Esophagus (tissue), 2 donors: ENCODE measurements at regions not wholly inside any gene's neighbourhood (a gene's known extent, or its start where the extent isn't known, plus 50 kb on each side); places are given as distances from the start of the nearest gene placed in this dataset.

Source experiments
- H3K27ac ChIP-seq, 2 donors: one replicate each; pipeline ENCODE4 v1.5.1; 2013; ENCODE audit warnings: low read depth in 2 of 2, mild to moderate bottlenecking in 2 of 2, inconsistent platforms in 1 of 2, low read length in 1 of 2, moderate library complexity in 1 of 2
- H3K27me3 ChIP-seq, 2 donors: one replicate each; pipeline ENCODE4 v1.6.1; 2013; ENCODE audit warnings: low read length in 2 of 2, control low read depth in 1 of 2, mild to moderate bottlenecking in 1 of 2; ENCODE audit not compliant: insufficient read depth in 2 of 2, control insufficient read depth in 1 of 2
- H3K36me3 ChIP-seq, 2 donors: one replicate each; pipeline ENCODE4 v1.6.1; 2013; ENCODE audit warnings: low read length in 1 of 2; ENCODE audit not compliant: control insufficient read depth in 2 of 2, insufficient read depth in 2 of 2
- H3K4me1 ChIP-seq, 2 donors: one replicate each; pipeline ENCODE4 v1.6.1; 2013; ENCODE audit warnings: low read length in 1 of 2; ENCODE audit not compliant: control insufficient read depth in 2 of 2, insufficient read depth in 2 of 2
- H3K4me3 ChIP-seq, 2 donors: one replicate each; pipeline ENCODE4 v1.5.1; 2013; ENCODE audit warnings: low read length in 2 of 2, mild to moderate bottlenecking in 2 of 2, low read depth in 1 of 2, moderate library complexity in 1 of 2
- H3K9me3 ChIP-seq, 2 donors: one replicate each; pipeline ENCODE4 v1.6.1; 2013; ENCODE audit warnings: mild to moderate bottlenecking in 2 of 2, low read depth in 1 of 2, low read length in 1 of 2, moderate library complexity in 1 of 2; ENCODE audit not compliant: control insufficient read depth in 2 of 2, insufficient read depth in 1 of 2
- WGBS, 2 donors: extraction: QIAGEN DNeasy Blood & Tissue Kit; methylation state at CpG; one replicate each; pipeline ENCODE4 v1.1.7; 2013; 5-methylcytosine and 5-hydroxymethylcytosine counted together
- donor health status: healthy with polysubstance abuse.
- donor health status: Bipolar disorder and iron deficiency.

DNA sequence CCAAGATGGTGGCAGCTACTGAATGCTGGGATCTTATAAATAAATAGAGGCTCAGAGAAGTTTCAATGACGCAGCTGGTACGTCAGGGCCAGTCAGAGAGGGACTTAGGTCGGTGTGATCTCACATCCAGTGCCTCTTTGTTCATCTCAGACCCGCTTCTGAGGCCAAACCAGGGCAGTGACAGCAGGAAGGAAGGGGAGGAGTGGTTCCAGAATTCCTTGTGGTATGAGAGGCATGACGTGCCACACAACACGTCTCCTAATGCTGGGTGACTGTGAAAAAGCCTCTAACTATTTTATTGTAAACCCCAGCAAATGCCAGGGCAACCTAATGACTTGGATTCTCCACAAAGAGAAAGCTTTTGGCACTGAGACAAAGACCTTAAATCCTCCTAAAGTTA, 423.3 kb downstream of the LPIN1 start:
- no peaks in the 10 kb centered on the region for H3K9me3 ChIP-seq
- H3K36me3 ChIP-seq = no peaks in the 10 kb centered on the region
- H3K4me3 ChIP-seq = no peak overlapping the region
- peaks cover 0 to 2% of the 10 kb centered on the region in 2 donors for H3K4me1 ChIP-seq
- no peaks in the 10 kb centered on the region for H3K27me3 ChIP-seq
- peak overlapping the region; percentile 5 to 35 for H3K27ac ChIP-seq
- WGBS, 2 donors = 27 to 41% methylated on average over 6 of the region's 6 CpGs

DNA sequence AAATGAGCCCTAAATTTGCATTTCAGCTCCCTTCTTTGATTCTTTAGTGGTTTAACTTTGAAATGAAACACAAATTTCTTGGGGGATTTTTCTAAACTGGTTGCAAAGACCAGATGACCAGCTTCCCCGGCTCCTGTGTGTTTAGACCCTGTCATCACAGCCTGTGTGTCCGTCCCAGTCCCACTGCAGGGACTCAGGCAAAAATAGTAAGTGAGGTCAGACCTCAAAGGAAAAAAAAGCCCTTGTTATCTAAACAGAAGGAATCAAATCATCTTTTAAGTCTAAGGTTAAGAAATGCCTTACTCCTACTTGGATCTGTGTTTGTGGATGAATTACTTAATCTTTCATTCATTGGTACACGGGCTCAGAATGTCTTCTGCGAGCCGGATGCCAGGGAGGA, 423.7 kb downstream of the LPIN1 start:
- H3K27ac ChIP-seq = peak overlapping the region; percentile 35 to 49

DNA sequence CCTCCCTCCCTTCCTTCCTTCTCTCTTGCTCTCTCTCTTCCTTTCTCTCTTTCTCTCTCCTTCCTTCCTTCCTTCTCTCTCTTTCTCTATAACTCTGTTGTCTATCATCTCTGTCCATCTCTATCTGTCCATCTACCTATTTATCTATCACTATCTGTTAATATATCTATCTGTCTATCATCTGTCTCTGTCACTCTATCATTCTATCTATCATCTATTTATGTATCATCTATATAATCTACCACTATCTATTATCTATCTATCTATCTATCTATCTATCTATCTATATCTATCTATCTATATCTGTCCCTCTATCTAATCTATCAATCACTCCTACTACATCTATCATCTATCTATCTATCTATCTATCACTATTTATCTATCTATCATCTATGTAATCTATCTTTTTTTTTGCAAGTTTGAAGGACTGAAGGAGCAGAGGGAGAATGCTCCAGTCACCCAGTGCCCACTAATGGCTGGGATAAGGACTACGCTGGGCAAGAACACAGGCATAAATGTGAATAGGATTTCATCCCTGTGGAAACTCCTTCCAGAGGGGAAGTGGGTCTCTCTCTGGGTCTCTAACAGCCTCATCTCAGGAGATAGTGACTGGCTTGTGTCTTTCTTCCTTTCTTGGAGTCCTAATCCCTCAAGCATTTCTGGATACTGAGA, 427.0 kb downstream of the LPIN1 start:
- WGBS, 2 donors = 91 to 97% methylated on average over 1 of the region's 1 CpG
- Histone ChIP-seq H3K27me3 (no peaks in the 10 kb centered on the region), H3K4me3 (no peak overlapping the region), H3K27ac (no peak overlapping the region), H3K9me3 (no peaks in the 10 kb centered on the region), H3K4me1 (peaks cover under 1 to 5% of the 10 kb centered on the region in 2 donors), H3K36me3 (no peaks in the 10 kb centered on the region)

More for the DNA sequence above, 423.7 kb downstream of the LPIN1 start:
- Histone ChIP-seq H3K9me3 (no peaks in the 10 kb centered on the region), H3K4me1 (peaks cover 0 to 2% of the 10 kb centered on the region in 2 donors), H3K27me3 (no peaks in the 10 kb centered on the region), H3K4me3 (no peak overlapping the region), H3K36me3 (no peaks in the 10 kb centered on the region)
- WGBS, 2 donors = 33 to 34% methylated on average over 5 of the region's 5 CpGs

DNA sequence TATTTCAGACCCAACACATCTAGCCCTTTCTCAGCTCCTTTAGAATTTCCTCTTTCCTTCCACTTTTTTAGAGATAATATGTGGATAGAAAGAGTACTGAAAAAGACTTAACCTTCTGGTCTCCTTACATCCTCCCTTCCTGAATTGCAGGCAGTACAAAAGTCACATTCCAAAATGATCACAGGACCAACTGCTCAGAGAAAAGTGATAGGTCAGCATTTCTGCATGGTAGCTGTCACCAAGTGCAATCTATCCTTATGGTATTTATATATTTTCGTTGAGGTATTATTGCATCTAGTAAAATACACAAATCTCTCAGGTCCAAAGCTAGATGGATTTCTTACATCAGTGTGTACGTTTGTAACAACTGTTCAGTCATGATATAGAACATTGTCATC, 427.5 kb downstream of the LPIN1 start:
- H3K27ac ChIP-seq = no peak overlapping the region
- H3K36me3 ChIP-seq = no peaks in the 10 kb centered on the region
- WGBS, 2 donors = 85 to 86% methylated on average over 2 of the region's 2 CpGs
- H3K27me3 ChIP-seq = no peaks in the 10 kb centered on the region
- H3K4me1 ChIP-seq = peaks cover 0 to 5% of the 10 kb centered on the region in 2 donors
- no peak overlapping the region for H3K4me3 ChIP-seq
- no peaks in the 10 kb centered on the region for H3K9me3 ChIP-seq

DNA sequence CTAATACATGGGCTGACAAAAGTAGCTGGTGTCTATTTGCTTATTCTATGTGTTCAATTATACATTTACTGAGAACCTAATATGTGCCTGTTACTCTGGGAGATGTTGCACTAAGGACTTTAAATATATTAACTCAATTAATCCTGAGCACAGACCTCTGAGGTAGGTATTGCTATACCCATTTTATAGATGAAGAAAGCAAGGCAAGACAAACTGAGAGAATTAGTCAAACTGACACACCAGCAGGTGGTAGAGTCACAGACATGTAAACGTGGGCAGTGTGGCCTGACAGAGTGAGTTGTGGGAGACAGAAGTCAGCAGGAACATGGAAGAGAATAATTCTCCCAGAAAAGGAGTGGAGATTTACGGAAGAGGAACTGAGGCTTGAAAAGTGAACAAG, 428.9 kb downstream of the LPIN1 start:
- WGBS, 2 donors = 86 to 92% methylated on average over 2 of the region's 2 CpGs
- Histone ChIP-seq H3K36me3 (no peaks in the 10 kb centered on the region), H3K4me3 (no peak overlapping the region), H3K27ac (no peak overlapping the region), H3K4me1 (peaks cover 0 to 5% of the 10 kb centered on the region in 2 donors), H3K9me3 (no peaks in the 10 kb centered on the region), H3K27me3 (no peaks in the 10 kb centered on the region)

DNA sequence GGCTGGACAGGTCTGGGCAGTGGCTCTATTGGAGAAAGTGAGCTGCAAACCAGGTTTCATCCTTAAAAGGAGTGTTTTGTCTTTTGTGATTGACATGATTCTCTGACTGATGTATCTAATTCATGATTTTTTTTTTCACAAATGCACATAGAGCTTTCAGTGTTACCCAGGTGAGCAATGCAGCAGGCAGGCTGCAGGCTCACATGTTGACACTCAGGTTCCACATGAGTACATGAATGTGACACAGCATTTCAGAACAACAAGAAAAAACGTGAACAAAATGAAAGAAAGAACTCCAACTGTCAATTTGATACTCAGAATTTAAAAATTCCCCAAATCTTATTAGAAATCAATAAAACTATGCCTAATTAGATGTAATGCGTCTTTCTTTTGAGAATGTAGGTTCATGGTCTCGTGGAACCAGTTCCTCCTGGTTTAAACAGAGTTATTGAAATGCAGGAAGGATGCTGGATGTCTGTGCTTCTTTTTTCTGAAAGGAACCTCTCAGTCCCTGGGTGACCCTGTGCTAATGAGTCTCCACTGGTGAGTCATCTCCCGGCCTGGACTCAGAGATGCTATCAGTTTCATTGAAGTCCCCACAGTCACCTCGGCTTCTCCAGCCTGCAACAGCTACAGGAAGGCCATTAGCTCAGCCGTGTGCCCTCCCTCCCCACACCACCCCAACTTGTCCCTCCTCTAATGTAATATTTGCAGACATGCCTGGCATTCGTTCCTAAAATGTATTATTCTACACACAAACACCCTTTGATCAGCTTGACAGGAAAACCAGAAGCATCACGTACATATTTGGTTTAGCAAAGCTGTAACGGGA, 430.4 kb downstream of the LPIN1 start:
- H3K9me3 ChIP-seq = no peaks in the 10 kb centered on the region
- WGBS, 2 donors = 17 to 23% methylated on average over 9 of the region's 9 CpGs
- no peaks in the 10 kb centered on the region for H3K27me3 ChIP-seq
- no peak overlapping the region for H3K4me3 ChIP-seq
- peaks cover 0 to 5% of the 10 kb centered on the region in 2 donors for H3K4me1 ChIP-seq
- H3K36me3 ChIP-seq = no peaks in the 10 kb centered on the region
- H3K27ac ChIP-seq = no peak overlapping the region

DNA sequence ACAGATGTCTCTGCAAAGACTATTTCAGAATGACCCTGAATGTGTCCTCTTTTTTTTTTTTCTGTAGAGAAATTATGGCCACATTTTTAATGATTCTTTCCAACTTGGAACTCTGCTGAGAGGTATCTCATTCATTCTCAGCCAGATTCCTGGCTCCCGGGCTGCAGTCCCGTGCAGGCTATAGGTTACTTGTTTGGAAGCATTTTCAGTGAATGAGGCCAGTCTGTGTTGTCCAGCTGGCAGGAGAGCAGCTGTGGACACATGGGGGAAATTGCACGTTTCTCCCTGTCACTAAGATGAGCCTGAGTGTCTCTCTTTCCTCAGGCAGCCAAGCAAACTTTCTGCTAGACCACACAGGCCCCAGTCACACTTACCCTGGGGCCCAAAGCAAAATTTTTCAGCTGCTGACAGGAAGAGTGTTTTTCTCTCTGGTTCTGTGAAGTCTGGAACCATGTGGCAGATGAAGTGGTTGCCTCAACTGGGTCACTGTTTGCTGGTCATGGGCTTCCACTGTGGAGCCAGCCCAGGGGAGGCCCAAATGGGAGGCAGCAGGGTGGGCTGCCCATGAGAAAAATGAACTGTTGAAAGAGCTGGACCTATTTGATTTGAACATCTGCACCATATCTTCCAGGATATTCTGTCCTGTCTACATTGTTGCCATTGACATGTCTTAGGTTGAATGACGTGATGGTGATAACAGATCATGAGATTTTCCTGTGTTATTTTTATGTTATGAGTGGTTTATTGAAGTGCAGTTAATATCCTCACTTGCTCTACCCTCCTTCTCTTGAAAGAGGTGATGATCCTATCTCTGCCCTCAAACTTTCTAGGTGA, 431.2 kb downstream of the LPIN1 start:
- WGBS, 2 donors = 34 to 44% methylated on average over 4 of the region's 4 CpGs
- no peak overlapping the region for H3K4me3 ChIP-seq
- no peaks in the 10 kb centered on the region for H3K9me3 ChIP-seq
- H3K36me3 ChIP-seq = no peaks in the 10 kb centered on the region
- peaks cover 0 to 5% of the 10 kb centered on the region in 2 donors for H3K4me1 ChIP-seq
- peak overlapping the region in 1 of 2 donors; percentile 3 for H3K27ac ChIP-seq
- H3K27me3 ChIP-seq = no peaks in the 10 kb centered on the region

DNA sequence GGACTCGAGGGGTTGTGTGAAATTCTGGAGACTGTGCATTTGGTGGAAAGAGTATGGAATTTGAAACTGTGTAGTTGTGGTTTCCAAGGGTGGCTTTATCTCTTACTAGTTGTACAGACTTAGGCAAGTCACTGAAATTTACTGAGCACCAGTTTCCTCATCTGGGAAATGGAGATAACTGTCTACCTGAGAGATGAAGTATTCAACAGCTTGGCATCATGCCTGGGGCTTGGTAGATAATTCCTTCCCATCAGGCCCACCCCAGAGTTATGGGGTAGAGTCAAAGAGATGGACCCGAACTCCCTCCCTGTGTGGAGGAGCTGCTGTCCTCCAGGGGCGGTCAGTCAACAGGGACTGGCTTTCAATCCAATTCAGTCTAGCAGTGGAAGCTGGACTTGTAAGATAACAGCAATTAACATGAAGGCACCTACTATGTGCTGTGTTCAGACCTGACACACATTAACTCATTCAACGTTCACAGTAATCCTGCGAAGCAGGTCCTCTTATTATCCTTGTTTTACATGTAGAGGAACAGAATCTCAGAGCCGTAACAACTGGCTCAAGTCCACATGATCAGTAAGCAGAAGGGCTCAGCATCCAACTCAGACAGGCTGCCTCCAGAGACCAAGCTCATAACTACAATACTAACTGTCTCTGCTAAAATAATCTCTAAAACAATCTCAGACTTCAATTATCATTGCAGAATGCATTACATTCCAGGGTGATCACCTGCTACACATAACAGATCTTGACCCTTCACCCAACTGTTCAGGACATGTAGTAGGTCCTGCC, 432.1 kb downstream of the LPIN1 start:
- Histone ChIP-seq H3K4me3 (no peak overlapping the region), H3K9me3 (no peaks in the 10 kb centered on the region), H3K27me3 (no peaks in the 10 kb centered on the region), H3K4me1 (peaks cover 0 to 5% of the 10 kb centered on the region in 2 donors), H3K36me3 (no peaks in the 10 kb centered on the region), H3K27ac (no peak overlapping the region)
- 88 to 90% methylated on average over 6 of the region's 6 CpGs for WGBS, 2 donors

DNA sequence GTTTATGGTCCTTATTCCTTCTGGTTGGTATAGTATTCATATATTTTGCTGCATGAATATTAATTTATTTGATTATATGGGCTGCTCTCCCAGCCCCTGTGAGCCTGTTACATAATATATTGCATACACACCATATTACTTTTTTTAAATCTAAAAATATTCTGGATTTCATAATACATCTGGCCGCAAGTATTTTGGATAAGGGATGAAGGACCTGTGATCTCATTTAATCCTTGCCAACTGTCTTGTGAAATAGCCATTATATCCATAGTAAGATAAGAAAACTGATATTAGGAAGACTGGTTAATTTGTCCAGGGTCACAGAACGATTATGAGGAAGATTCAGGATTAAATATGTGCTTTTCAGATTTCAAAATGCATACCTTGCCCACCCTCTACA, 433.6 kb downstream of the LPIN1 start:
- Histone ChIP-seq H3K4me3 (no peak overlapping the region), H3K4me1 (peaks cover 0 to 5% of the 10 kb centered on the region in 2 donors), H3K27me3 (no peaks in the 10 kb centered on the region), H3K27ac (no peak overlapping the region), H3K36me3 (no peaks in the 10 kb centered on the region), H3K9me3 (no peaks in the 10 kb centered on the region)
- 66 to 82% methylated on average over 2 of the region's 2 CpGs for WGBS, 2 donors
